ENCODE measurements at regions not wholly inside any gene's neighbourhood (a gene's known extent, or its start where the extent isn't known, plus 50 kb on each side); places are given as distances from the start of the nearest gene placed in this dataset.
"Not testable (repeated sequence)": the region's sequence is repeated elsewhere in the genome, so short reads cannot be mapped to it uniquely, and the experiment has no call there.

- no peak for DNase-seq (ENCODE audit: low read depth in 4 of 4, low spot score in 1 of 4)
Observed at GRCh38 chr11:116379185-116379828, 393.5 kb downstream of the BUD13 start.

DNA sequence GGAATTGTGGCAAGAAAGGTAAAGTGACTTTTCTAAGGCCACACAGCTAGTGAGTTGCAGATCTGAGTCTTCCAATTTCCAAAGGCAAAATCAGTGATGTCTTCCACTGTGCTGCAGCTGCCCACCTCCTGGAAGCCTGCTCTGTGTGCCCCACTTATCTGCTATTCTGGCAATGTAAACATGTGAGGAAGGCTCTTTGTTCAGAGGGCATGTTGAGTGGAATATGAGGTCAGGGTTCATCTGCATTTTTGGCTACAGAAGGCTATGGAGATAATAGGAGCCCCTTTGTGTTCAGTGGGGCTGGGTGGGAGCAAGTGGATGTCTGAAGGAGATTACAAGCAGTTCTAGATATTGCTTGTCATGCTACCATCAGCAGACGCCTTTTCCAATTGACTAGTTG, 396.2 kb downstream of the BUD13 start:
- no peak for DNase-seq (ENCODE audit: low read depth in 4 of 4, low spot score in 1 of 4)

DNA sequence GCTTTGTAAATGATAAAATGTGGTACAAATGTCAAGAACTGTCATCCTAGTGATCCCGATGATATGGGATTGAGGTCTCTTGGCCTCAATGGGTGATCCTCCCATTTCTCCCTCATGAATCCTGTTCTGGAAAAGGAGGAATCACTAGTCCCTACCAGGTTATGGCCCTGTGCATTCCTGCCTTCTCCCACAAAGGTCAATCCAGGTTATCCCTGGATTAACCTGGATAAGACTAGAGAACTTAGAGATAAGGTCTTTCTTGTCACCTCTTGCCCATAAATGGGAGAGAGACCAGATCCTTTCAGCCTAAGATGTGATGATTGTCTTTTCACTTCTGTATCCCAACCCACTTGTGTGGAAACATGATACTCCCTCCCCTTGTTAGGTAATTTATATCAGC, 396.7 kb downstream of the BUD13 start:
- DNase-seq (ENCODE audit: low read depth in 4 of 4, low spot score in 1 of 4), result no peak

GRCh38 chr11:116375221-116375620, 397.6 kb downstream of the BUD13 start:
- DNase-seq (ENCODE audit: low read depth in 4 of 4, low spot score in 1 of 4), result no peak

DNA sequence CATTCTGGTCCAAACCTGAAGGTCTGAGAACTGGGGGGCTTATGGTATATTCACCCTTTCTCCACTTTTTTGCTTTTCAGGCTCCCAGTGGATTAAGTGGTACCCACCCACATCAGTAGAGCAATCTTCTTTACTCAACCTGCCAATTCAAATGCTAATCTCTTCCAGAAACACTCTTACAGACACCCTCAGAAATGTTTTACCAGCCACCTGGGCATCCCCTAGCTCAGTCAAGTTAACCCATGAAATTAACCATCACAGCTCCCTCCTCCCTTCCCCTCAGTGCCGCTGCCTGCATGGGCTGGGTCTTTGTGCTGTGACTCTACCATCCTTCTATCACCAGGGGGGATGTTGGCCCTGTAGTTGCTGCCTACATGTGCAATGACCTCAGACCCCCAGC, 398.7 kb downstream of the BUD13 start:
- no peak for DNase-seq (ENCODE audit: low read depth in 4 of 4, low spot score in 1 of 4)

GRCh38 chr11:116373104-116373944, 399.5 kb downstream of the BUD13 start:
- DNase-seq (ENCODE audit: low read depth in 4 of 4, low spot score in 1 of 4), result no peak

GRCh38 chr11:116371146-116371545, 401.6 kb downstream of the BUD13 start:
- no peak for DNase-seq (ENCODE audit: low read depth in 4 of 4, low spot score in 1 of 4)

GRCh38 chr11:116368784-116369183, 404.0 kb downstream of the BUD13 start:
- DNase-seq (ENCODE audit: low read depth in 4 of 4, low spot score in 1 of 4), result no peak

DNA sequence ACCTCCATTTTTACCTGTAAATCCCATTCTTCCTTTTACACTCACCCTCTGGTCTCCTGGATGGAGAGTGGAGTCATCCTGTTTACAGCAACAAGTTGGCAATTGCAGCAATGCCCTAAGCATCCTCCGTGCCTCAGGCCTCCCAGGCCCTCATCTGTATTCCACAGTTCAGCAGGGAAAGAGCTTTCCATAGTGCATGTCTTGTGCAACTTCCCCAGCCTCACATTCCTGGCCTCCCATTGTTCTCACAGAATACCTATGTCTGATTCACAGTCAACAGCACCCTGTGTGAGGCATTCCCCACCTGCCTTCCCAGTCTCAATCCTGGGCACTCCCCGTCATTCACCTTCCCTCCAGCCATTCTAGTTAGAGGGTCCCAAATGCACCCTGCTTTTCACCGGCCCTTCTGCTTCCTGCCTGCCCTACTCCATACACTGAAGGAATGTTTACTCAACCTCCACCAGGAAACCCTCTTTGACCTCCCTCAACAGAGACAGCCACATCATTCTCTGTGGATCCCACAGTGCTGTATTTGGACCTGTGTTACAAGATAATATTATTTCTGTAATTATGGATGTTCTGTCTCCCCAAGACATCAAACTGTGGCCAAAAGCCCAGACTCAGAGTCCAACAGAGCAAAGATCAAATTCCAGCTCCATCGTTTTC, 405.7 kb downstream of the BUD13 start:
- DNase-seq (ENCODE audit: low read depth in 4 of 4, low spot score in 1 of 4), result no peak

DNA sequence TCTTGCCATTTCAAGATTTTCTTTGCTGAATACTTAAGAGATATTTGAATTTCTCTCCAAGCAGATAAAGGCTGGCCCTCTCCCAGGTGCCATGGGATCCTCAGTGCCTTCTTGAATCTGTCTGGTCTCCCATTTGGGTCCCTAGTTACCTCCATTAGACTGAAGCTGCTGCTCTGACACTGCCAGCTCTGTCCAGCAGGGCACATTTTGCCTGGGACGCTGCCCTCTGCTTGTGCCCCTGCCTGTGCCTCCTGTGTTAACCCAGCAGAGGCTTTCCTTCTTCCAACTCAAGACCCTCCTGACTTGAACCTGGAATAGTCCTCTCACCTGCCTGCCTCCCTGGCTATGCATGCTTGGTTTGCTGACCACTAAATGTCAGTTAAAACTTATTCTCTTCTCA, 406.3 kb downstream of the BUD13 start:
- no peak for DNase-seq (ENCODE audit: low read depth in 4 of 4, low spot score in 1 of 4)

- DNase-seq (ENCODE audit: low read depth in 4 of 4, low spot score in 1 of 4), result not testable (repeated sequence)
Observed at GRCh38 chr11:116364925-116365324, 407.9 kb downstream of the BUD13 start.

DNA sequence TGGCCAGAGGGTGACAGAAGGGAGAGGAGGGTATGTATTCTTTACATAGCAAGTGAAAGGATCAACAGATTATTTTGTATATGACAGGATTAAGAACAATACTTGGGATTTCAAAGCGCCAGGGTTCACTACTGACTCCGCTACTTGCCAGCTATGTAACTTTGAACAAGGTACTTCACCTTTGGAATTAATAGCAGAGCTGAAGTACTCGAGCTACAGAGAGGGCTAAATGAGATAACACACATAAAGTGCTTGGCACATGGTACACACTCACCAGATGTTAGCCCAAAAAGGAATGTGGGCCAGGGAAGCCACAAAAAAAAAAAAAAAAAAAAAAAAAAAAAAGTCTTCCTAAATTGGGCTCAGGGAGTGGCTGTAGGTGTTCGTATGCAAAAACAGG, 408.4 kb downstream of the BUD13 start:
- no peak for DNase-seq (ENCODE audit: low read depth in 4 of 4, low spot score in 1 of 4)

- no peak for DNase-seq (ENCODE audit: low read depth in 4 of 4, low spot score in 1 of 4)
Observed at GRCh38 chr11:116360221-116360941, 412.4 kb downstream of the BUD13 start.

DNA sequence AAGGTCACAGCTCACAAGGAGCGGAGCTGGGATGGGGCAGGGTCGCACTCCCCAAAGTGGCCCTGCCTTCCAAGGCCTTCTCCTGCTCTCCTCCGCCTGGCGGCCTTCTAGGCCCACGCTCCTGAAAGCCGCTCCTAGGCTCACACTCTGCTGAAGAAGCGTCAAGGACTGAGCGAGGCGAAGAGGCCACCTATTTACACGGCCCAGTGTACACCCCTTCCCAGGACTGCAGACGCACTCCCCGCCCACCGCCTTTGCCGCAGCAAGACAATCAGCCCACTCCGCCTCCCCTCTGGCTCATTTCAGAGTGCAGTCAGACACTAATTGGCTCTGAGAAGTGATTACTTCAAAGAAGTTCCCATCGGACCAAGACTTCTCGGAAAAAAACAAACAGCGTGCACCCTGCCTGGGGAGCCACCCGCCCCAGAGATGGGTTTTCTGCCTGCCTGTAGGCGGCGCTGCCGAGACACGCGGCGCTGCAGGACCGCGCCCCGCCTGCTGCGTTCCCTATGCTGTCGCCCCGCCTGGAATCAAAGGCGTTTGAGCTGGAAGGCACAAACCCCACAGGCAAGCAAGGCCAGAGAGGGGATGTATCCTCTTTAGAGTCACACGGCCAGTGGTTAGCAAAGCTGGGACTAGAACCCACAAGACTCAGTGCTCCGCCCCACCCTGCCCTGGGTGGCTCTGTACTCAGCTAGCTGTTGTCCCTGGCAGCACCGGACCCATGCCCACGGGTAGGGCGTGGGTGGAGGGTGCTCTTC, 414.8 kb downstream of the BUD13 start:
- DNase-seq (ENCODE audit: low read depth in 4 of 4, low spot score in 1 of 4), result no peak

- DNase-seq (ENCODE audit: low read depth in 4 of 4, low spot score in 1 of 4), result no peak
Observed at GRCh38 chr11:116356451-116356850, 416.3 kb downstream of the BUD13 start.

DNA sequence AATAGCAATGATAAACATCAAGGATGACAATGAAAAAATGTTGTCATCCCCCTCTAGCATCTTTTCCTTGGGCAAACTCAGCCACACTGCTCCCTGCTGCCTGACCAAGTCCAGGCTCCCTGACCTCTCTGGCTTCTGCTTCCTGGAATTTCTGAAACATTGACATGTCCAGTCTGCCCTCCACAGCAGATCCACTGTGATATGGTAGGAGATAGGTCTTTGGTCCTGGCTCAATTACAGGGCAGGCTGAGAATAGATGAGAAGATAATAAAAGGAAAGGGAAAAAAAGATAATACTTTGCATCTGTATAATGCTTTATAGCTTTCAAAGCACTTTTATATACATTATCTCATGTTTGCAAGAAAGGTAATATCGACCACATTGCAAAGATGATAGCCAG, 417.7 kb downstream of the BUD13 start:
- no peak for DNase-seq (ENCODE audit: low read depth in 4 of 4, low spot score in 1 of 4)

DNA sequence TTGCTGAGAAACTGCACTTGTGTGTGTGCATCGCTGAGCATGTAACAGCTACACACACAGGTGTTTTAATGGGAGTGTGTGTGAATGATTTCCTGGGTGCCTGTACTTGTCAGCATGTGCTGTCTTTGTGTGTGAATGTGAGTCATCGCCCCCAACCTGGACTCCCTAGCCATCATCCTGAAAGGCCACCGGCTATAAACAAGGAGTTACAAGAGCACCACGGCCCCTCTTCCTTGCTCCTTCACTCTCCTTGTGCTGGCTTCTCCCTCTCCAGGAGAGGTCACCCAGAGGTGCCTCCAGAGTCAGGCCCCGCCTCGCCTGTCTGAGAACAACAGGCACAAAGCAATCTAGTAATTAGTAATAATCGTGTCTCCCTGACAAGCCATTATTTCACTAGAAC, 419.2 kb downstream of the BUD13 start:
- DNase-seq (ENCODE audit: low read depth in 4 of 4, low spot score in 1 of 4), result no peak

DNA sequence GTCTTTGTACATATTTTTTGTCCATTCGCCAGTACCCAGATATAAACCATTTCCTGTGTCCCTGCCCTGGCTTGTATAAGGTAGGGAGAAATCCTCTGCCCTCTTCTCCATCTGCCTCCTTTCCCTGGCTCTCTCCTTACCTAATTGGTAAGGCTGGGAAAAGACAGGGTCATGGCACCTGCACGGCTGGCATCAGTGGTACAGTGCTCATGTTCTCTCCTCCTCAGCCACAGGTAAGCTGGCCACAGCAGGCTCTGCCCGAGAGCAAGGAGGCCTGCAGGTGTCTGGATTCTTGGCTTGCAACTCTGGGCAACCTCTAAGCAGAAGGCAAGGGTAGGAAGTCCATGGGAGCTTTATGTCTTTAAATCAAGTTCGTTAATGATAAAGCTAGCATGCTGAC, 419.9 kb downstream of the BUD13 start:
- no peak for DNase-seq (ENCODE audit: low read depth in 4 of 4, low spot score in 1 of 4)

DNA sequence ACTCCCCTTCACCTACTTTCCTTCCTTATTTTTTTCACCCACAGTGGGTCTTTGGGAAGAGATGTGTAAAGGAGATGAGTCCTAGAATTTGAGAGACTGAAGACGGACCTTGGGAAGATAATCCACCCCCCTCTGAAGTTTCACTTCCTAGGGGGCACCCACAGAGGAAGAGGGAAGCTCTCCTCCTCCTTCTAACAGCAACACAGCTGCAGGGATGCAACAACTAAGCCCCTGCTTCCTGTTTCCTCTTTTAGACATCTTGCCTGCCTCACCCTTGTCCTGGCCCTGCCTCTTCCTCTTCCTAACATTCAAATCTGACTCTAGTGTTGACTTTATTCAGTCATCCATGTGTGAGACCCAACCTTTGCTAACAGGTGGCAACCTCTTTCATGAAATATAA, 424.6 kb downstream of the BUD13 start:
- no peak for DNase-seq (ENCODE audit: low read depth in 4 of 4, low spot score in 1 of 4)

DNA sequence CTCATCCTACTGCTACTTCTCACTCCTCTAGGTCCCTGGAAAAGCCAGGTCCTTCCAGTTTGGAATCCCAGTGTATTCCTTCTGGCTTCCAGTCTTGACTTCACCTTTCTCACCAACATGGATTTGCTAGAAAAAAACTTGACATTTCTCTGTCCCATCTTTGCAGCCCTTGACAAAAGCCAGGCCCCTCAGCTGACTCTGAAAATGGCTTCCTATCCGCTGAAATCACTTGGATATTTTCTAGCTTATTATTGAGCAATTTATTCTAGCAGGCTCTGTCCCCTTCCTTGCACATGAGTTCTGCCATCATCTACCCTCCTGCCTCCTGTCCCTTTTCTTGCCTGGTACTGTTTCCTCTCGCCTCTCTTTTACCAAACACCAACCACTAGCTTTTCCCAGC, 427.2 kb downstream of the BUD13 start:
- DNase-seq (ENCODE audit: low read depth in 4 of 4, low spot score in 1 of 4), result no peak

- DNase-seq (ENCODE audit: low read depth in 4 of 4, low spot score in 1 of 4), result no peak
Observed at GRCh38 chr11:116344601-116345000, 428.2 kb downstream of the BUD13 start.

Data from stimulated activated CD4-positive, alpha-beta T cell treated with anti-CD3 and anti-CD28 coated beads, Interleukin-1b, Interleukin-23, amount 100 ng/mL, for 24 hours (primary cell).